ENCODE measurements at regions not wholly inside any gene's neighbourhood (a gene's known extent, or its start where the extent isn't known, plus 50 kb on each side); places are given as distances from the start of the nearest gene placed in this dataset.
"Not testable (repeated sequence)": the region's sequence is repeated elsewhere in the genome, so short reads cannot be mapped to it uniquely, and the experiment has no call there.

DNA sequence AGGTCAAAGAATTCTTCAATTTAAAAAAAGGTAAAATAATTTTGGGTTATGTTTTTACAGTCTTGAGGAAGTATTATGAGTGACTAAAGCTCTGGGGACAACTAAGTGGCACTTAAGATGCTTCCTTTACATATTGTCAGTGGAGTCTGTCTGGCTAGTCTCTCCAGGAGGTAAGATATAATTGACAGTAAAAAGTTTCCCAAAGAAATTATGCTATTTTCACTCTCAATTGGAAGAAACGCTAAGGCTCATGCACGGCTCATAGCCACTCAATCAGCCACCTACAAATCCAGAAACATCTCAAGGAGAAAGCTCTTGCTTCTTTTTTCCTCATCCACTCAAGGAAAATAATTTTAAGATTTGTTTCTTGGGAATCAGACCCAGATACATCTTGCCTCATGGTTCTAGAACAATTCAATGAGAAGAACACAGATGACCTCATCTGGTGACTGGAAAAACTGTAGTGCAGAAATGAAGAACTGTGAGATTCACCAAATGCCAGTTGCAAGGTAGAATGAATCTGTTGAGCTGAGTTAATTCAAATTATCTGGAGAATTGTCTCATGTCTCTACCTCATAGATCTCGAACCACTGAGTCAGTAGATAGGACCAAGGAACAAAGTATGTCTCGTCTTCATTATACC, 252.9 kb downstream of the TPBG start:
- H3K27me3 Mint-ChIP-seq, result peaks cover 0 to 3% of the 10 kb centered on the region in 2 donors
- no peak overlapping the region for H3K4me3 Mint-ChIP-seq
- POLR2A ChIA-PET, result no interaction called here
- no peaks in the 10 kb centered on the region for H3K9me3 ChIP-seq
- H3K36me3 Mint-ChIP-seq, result no peaks in the 10 kb centered on the region
- H3K4me1 ChIP-seq (ENCODE audit: control insufficient read depth in 1 of 2, extremely low read depth in 1 of 2, insufficient read depth in 2 of 2, low read length in 2 of 2), result no peaks in the 10 kb centered on the region
- H3K27me3 ChIP-seq (replicated peaks in 1 of 2; ENCODE audit: control insufficient read depth in 2 of 2, extremely low read depth in 1 of 2, insufficient read depth in 2 of 2, low read length in 1 of 2), result no peaks in the 10 kb centered on the region
- DNase-seq (no peak), ATAC-seq (replicated peaks in 1 of 4) (no peak)
- no peaks in the 10 kb centered on the region for H3K36me3 ChIP-seq (ENCODE audit: control insufficient read depth in 2 of 2, extremely low read depth in 1 of 2, insufficient read depth in 1 of 2, low read length in 1 of 2)
- H3K4me3 ChIP-seq (ENCODE audit: control insufficient read depth in 1 of 2, extremely low read depth in 1 of 2, low read length in 1 of 2), result no peak overlapping the region
- H3K4me1 Mint-ChIP-seq, result no peaks in the 10 kb centered on the region
- H3K27ac ChIP-seq (ENCODE audit: low read length), result no peak overlapping the region
- CTCF ChIA-PET, result no interaction called here
- no CpG with 5 or more reads among the region's 4 CpGs for WGBS (ENCODE audit: insufficient coverage)
- no peak overlapping the region for H3K27ac Mint-ChIP-seq
- peaks cover 3 to 8% (median 6%) of the 10 kb centered on the region in 3 donors for H3K9me3 Mint-ChIP-seq

DNA sequence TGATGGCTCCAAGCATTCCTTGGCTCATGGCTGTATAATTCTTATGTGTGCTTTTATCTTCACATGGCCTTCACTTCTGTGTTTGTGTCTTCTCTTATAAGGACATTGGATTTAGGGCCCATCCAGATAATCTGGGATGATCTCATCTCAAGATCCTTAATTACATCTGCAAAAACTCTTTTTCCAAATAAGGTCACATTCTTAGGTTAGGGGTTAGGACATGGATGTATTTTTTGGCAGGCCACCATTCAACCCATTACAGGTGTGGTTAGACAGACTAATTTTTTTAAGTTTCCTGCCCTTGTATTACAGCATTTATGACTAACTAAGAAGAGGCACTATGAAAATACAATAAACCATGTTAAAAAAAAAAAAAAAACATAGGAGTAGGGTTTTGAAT, 254.0 kb downstream of the TPBG start:
- H3K27ac ChIP-seq (ENCODE audit: low read length), result no peak overlapping the region
- DNase-seq (no peak), ATAC-seq (replicated peaks in 1 of 4) (no peak)
- no peak overlapping the region for H3K27ac Mint-ChIP-seq
- no peaks in the 10 kb centered on the region for H3K9me3 ChIP-seq
- no peaks in the 10 kb centered on the region for H3K4me1 ChIP-seq (ENCODE audit: control insufficient read depth in 1 of 2, extremely low read depth in 1 of 2, insufficient read depth in 2 of 2, low read length in 2 of 2)
- H3K4me3 ChIP-seq (ENCODE audit: control insufficient read depth in 1 of 2, extremely low read depth in 1 of 2, low read length in 1 of 2), result no peak overlapping the region
- H3K36me3 Mint-ChIP-seq, result no peaks in the 10 kb centered on the region
- no peaks in the 10 kb centered on the region for H3K36me3 ChIP-seq (ENCODE audit: control insufficient read depth in 2 of 2, extremely low read depth in 1 of 2, insufficient read depth in 1 of 2, low read length in 1 of 2)
- peaks cover 6 to 13% (median 6%) of the 10 kb centered on the region in 3 donors for H3K9me3 Mint-ChIP-seq
- H3K4me1 Mint-ChIP-seq, result no peaks in the 10 kb centered on the region
- no peak overlapping the region for H3K4me3 Mint-ChIP-seq
- POLR2A ChIA-PET, result interaction anchor here in 1 of 2 donors (0.6 kb wide), 1 partner anchor 43 kb away, joined by 11 read pairs; no protein-coding TSS in a partner anchor
- H3K27me3 Mint-ChIP-seq, result peaks cover 0 to 3% of the 10 kb centered on the region in 2 donors
- CTCF ChIA-PET, result no interaction called here
- no peaks in the 10 kb centered on the region for H3K27me3 ChIP-seq (replicated peaks in 1 of 2; ENCODE audit: control insufficient read depth in 2 of 2, extremely low read depth in 1 of 2, insufficient read depth in 2 of 2, low read length in 1 of 2)

DNA sequence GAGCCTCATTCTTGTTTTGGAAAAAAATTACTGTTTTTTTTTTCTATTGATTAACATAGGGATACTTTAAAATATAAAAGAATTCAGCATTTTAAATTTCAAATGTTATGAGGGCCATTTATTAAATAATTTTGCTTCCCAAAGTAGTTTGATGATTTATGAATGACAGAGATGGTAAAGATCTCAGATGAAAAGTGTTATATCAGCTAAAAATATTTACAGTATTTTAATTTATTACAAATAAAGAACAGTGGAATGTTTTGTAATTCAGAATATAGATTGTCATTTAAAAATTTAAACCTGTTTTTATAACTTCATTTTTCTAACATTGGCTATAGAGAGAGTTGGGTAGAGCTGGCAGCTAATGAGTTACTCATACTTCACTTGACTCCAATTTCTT, 256.0 kb downstream of the TPBG start:
- H3K4me3 Mint-ChIP-seq, result no peak overlapping the region
- ChIA-PET CTCF (no interaction called here), POLR2A (no interaction called here)
- no peak for DNase-seq
- no peak overlapping the region for H3K27ac ChIP-seq (ENCODE audit: low read length)
- H3K36me3 ChIP-seq (ENCODE audit: control insufficient read depth in 2 of 2, extremely low read depth in 1 of 2, insufficient read depth in 1 of 2, low read length in 1 of 2), result no peaks in the 10 kb centered on the region
- peaks cover 0 to 3% of the 10 kb centered on the region in 2 donors for H3K27me3 Mint-ChIP-seq
- H3K4me1 ChIP-seq (ENCODE audit: control insufficient read depth in 1 of 2, extremely low read depth in 1 of 2, insufficient read depth in 2 of 2, low read length in 2 of 2), result no peaks in the 10 kb centered on the region
- H3K27ac Mint-ChIP-seq, result no peak overlapping the region
- H3K9me3 ChIP-seq, result no peaks in the 10 kb centered on the region
- no peaks in the 10 kb centered on the region for H3K4me1 Mint-ChIP-seq
- no peaks in the 10 kb centered on the region for H3K27me3 ChIP-seq (replicated peaks in 1 of 2; ENCODE audit: control insufficient read depth in 2 of 2, extremely low read depth in 1 of 2, insufficient read depth in 2 of 2, low read length in 1 of 2)
- H3K4me3 ChIP-seq (ENCODE audit: control insufficient read depth in 1 of 2, extremely low read depth in 1 of 2, low read length in 1 of 2), result no peak overlapping the region
- no peaks in the 10 kb centered on the region for H3K36me3 Mint-ChIP-seq
- no peak for ATAC-seq (replicated peaks in 1 of 4)
- H3K9me3 Mint-ChIP-seq, result peaks cover 6 to 14% (median 6%) of the 10 kb centered on the region in 3 donors

DNA sequence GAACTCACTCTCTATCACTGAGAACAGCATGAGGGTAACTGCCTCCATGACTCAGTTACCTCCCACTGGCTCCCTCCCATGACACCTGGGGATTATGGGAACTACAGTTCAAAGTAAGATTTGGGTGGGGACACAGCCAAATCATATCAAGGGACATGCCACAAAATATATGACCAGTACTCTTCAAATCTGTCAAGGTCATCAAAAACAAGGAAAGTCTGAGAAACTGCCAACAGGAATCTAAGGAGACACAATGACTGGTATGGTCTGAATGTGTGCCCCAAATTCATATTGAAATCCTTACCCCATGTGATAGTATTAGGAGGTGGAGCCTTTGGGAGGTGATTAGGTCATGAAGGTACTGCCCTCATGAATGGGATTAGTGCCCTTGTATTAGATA, 258.8 kb downstream of the TPBG start:
- no peaks in the 10 kb centered on the region for H3K27me3 ChIP-seq (replicated peaks in 1 of 2; ENCODE audit: control insufficient read depth in 2 of 2, extremely low read depth in 1 of 2, insufficient read depth in 2 of 2, low read length in 1 of 2)
- no peak overlapping the region for H3K27ac ChIP-seq (ENCODE audit: low read length)
- H3K36me3 ChIP-seq (ENCODE audit: control insufficient read depth in 2 of 2, extremely low read depth in 1 of 2, insufficient read depth in 1 of 2, low read length in 1 of 2), result no peaks in the 10 kb centered on the region
- DNase-seq (no peak), ATAC-seq (replicated peaks in 1 of 4) (no peak)
- Mint-ChIP-seq H3K4me3 (no peak overlapping the region), H3K36me3 (no peaks in the 10 kb centered on the region), H3K27me3 (peaks cover 0 to 5% of the 10 kb centered on the region in 2 donors), H3K9me3 (peaks cover 6 to 14% (median 6%) of the 10 kb centered on the region in 3 donors), H3K4me1 (no peaks in the 10 kb centered on the region), H3K27ac (no peak overlapping the region)
- ChIA-PET CTCF (no interaction called here), POLR2A (no interaction called here)
- no peaks in the 10 kb centered on the region for H3K9me3 ChIP-seq
- no peak overlapping the region for H3K4me3 ChIP-seq (ENCODE audit: control insufficient read depth in 1 of 2, extremely low read depth in 1 of 2, low read length in 1 of 2)
- H3K4me1 ChIP-seq (ENCODE audit: control insufficient read depth in 1 of 2, extremely low read depth in 1 of 2, insufficient read depth in 2 of 2, low read length in 2 of 2), result no peaks in the 10 kb centered on the region

DNA sequence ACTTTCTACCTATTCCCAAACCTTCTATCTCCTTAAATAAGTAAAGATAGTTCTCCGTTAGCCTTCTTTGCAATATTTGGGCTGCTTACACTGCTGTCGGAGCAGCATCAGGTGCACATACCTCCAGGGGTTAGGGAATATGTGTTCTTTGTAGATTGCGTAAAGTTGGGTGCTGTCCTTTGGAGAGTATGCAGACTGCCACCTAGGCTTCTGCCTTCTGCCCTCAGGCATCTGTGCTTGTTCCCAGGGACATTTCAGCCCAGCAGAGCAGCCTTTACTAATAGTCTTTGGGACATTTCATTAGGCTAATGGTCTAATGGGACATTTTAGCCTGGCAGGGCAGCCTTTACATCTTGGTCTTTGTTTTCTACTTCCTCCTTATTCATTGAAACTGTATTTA, 260.6 kb downstream of the TPBG start:
- H3K27ac ChIP-seq (ENCODE audit: low read length), result no peak overlapping the region
- no peaks in the 10 kb centered on the region for H3K36me3 ChIP-seq (ENCODE audit: control insufficient read depth in 2 of 2, extremely low read depth in 1 of 2, insufficient read depth in 1 of 2, low read length in 1 of 2)
- no peak overlapping the region for H3K4me3 ChIP-seq (ENCODE audit: control insufficient read depth in 1 of 2, extremely low read depth in 1 of 2, low read length in 1 of 2)
- H3K27me3 ChIP-seq (replicated peaks in 1 of 2; ENCODE audit: control insufficient read depth in 2 of 2, extremely low read depth in 1 of 2, insufficient read depth in 2 of 2, low read length in 1 of 2), result no peaks in the 10 kb centered on the region
- ATAC-seq (replicated peaks in 1 of 4) (no peak), DNase-seq (no peak)
- peaks cover 0 to 5% of the 10 kb centered on the region in 2 donors for H3K27me3 Mint-ChIP-seq
- no peaks in the 10 kb centered on the region for H3K36me3 Mint-ChIP-seq
- POLR2A ChIA-PET, result no interaction called here
- H3K9me3 Mint-ChIP-seq, result peaks cover 6 to 14% (median 6%) of the 10 kb centered on the region in 3 donors
- H3K9me3 ChIP-seq, result no peaks in the 10 kb centered on the region
- no peaks in the 10 kb centered on the region for H3K4me1 ChIP-seq (ENCODE audit: control insufficient read depth in 1 of 2, extremely low read depth in 1 of 2, insufficient read depth in 2 of 2, low read length in 2 of 2)
- no peak overlapping the region for H3K4me3 Mint-ChIP-seq
- no peaks in the 10 kb centered on the region for H3K4me1 Mint-ChIP-seq
- CTCF ChIA-PET, result no interaction called here
- WGBS (ENCODE audit: insufficient coverage), result 75% methylated on average over 2 of the region's 3 CpGs
- H3K27ac Mint-ChIP-seq, result no peak overlapping the region

DNA sequence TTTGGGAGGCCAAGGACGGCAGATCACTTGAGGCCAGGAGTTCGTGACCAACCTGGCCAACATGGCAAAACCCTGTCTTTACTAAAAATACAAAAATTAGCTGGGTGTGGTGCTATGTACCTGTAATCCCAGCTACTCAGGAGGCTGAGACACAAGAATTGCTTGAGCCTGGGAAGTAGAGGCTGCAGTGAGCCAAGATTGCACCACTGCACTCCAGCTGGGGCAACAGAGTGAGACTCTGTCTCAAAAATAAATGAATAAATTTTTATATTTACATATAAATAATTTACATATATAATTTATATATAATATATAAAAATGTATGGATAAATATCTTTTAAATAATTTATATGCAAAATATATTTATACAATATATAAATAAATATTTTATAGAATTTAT, 263.3 kb downstream of the TPBG start:
- WGBS (ENCODE audit: insufficient coverage), result no CpG with 5 or more reads among the region's 2 CpGs
- H3K27me3 ChIP-seq (replicated peaks in 1 of 2; ENCODE audit: control insufficient read depth in 2 of 2, extremely low read depth in 1 of 2, insufficient read depth in 2 of 2, low read length in 1 of 2); POLR2A ChIA-PET; H3K36me3 Mint-ChIP-seq; H3K4me1 Mint-ChIP-seq; CTCF ChIA-PET; ATAC-seq (replicated peaks in 1 of 4); H3K36me3 ChIP-seq (ENCODE audit: control insufficient read depth in 2 of 2, extremely low read depth in 1 of 2, insufficient read depth in 1 of 2, low read length in 1 of 2); H3K4me3 ChIP-seq (ENCODE audit: control insufficient read depth in 1 of 2, extremely low read depth in 1 of 2, low read length in 1 of 2); H3K9me3 ChIP-seq; H3K27ac ChIP-seq (ENCODE audit: low read length); H3K27me3 Mint-ChIP-seq; H3K4me1 ChIP-seq (ENCODE audit: control insufficient read depth in 1 of 2, extremely low read depth in 1 of 2, insufficient read depth in 2 of 2, low read length in 2 of 2); DNase-seq; H3K27ac Mint-ChIP-seq; H3K9me3 Mint-ChIP-seq; H3K4me3 Mint-ChIP-seq: not testable (repeated sequence)

DNA sequence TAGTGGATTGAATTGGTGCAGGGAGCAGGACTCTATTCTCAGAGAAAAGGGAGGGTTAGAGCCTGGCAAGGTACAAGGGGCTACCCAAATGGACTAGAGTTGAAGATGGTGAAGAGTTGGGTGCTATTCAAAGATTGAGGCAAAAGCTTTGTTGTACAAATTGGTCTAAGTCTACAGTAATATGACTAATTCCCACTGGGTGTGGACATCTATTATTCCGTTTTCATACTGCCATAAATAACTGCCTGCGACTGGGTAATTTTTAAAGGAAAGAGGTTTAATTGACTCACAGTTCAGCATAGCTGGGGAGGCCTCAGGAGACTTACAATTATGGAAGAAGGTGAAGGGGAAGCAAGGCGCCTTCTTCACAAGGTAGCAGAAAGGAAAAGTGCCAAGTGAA, 266.3 kb downstream of the TPBG start:
- H3K36me3 ChIP-seq (ENCODE audit: control insufficient read depth in 2 of 2, extremely low read depth in 1 of 2, insufficient read depth in 1 of 2, low read length in 1 of 2), result no peaks in the 10 kb centered on the region
- Mint-ChIP-seq H3K27me3 (peaks cover 2 to 7% of the 10 kb centered on the region in 2 donors), H3K27ac (no peak overlapping the region), H3K9me3 (peaks cover 0 to 4% (median 0%) of the 10 kb centered on the region in 3 donors), H3K4me3 (no peak overlapping the region), H3K36me3 (no peaks in the 10 kb centered on the region), H3K4me1 (no peaks in the 10 kb centered on the region)
- no peaks in the 10 kb centered on the region for H3K27me3 ChIP-seq (replicated peaks in 1 of 2; ENCODE audit: control insufficient read depth in 2 of 2, extremely low read depth in 1 of 2, insufficient read depth in 2 of 2, low read length in 1 of 2)
- ChIA-PET POLR2A (no interaction called here), CTCF (no interaction called here)
- no CpG with 5 or more reads among the region's 3 CpGs for WGBS (ENCODE audit: insufficient coverage)
- ATAC-seq (replicated peaks in 1 of 4), result no peak
- no peak for DNase-seq
- H3K4me1 ChIP-seq (ENCODE audit: control insufficient read depth in 1 of 2, extremely low read depth in 1 of 2, insufficient read depth in 2 of 2, low read length in 2 of 2), result no peaks in the 10 kb centered on the region
- no peak overlapping the region for H3K4me3 ChIP-seq (ENCODE audit: control insufficient read depth in 1 of 2, extremely low read depth in 1 of 2, low read length in 1 of 2)
- no peaks in the 10 kb centered on the region for H3K9me3 ChIP-seq
- no peak overlapping the region for H3K27ac ChIP-seq (ENCODE audit: low read length)

Data from T-cell (primary cell).